Peyer's patch (tissue), 4 donors: ENCODE measurements at regions not wholly inside any gene's neighbourhood (a gene's known extent, or its start where the extent isn't known, plus 50 kb on each side); places are given as distances from the start of the nearest gene placed in this dataset.

Experiments used
- CTCF ChIP-seq, 6 experiments: fragments of 450-650 bp in 4 of 6; fragments of 200-600 bp in 2 of 6; sonication (generic) in 1 of 6; IDR thresholded peaks; one replicate each; pipeline ENCODE4 v1.5.1; 2017 to 2019; ENCODE audit warnings: antibody characterized with exemption in 6 of 6, mild to moderate bottlenecking in 3 of 6, moderate library complexity in 1 of 6
- POLR2A ChIP-seq, 2 donors: fragments of 450-650 bp; IDR thresholded peaks; one replicate each; pipeline ENCODE4 v1.5.1; 2017; ENCODE audit warnings: antibody characterized with exemption in 2 of 2, mild to moderate bottlenecking in 2 of 2, moderate library complexity in 2 of 2

GRCh38 chr16:52165961-52166360, 381.0 kb downstream of the TOX3 start:
- TF ChIP-seq CTCF (IDR thresholded peaks at IDR 0.05) (no peak), POLR2A (IDR thresholded peaks at IDR 0.05) (no peak)
